ENCODE measurements at regions not wholly inside any gene's neighbourhood (a gene's known extent, or its start where the extent isn't known, plus 50 kb on each side); places are given as distances from the start of the nearest gene placed in this dataset.

- H3K4me3 ChIP-seq (ENCODE audit: low read depth, low read length): no peak overlapping the region
- no peak for DNase-seq
- in situ Hi-C loops (cut with HindIII; ENCODE audit: low pct_ligation_motif_present, low sequenced_read_pairs): no loop called here
- no peaks in the 10 kb centered on the region for H3K27me3 ChIP-seq (replicated peaks)
- H3K27ac ChIP-seq: no peak overlapping the region
- H3K36me3 ChIP-seq (replicated peaks): no peaks in the 10 kb centered on the region
- TF ChIP-seq CTCF (IDR thresholded peaks at IDR 0.05; ENCODE audit: low read depth, low read length, missing control alignments): no peak
These were observed 116.9 kb downstream of the POLR2M start for GRCh38 chr15:57823325-57823882.

DNA sequence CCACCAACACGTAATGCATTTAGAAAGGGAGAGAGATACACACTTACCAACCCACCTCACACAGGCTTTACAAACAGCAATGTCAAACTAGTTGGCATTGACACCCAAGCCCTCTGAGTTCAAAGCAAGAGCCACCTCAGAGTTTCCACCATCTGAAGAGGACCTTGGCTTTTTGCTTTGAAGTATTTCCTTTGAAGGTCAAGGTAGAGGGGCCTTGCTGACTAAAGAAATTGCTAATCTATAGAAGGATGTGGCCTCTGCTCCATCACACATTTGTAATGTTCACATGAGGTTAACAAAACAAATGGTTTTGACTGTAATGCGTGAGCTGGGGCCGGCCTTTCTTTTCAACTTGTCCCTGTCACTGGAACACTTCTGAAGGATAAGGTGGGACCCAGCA, 117.7 kb downstream of the POLR2M start:
- no peak for TF ChIP-seq CTCF (IDR thresholded peaks at IDR 0.05; ENCODE audit: low read depth, low read length, missing control alignments)
- DNase-seq: no peak
- no peak overlapping the region for H3K27ac ChIP-seq
- in situ Hi-C loops (cut with HindIII; ENCODE audit: low pct_ligation_motif_present, low sequenced_read_pairs): no loop called here
- H3K4me3 ChIP-seq (ENCODE audit: low read depth, low read length): no peak overlapping the region
- H3K27me3 ChIP-seq (replicated peaks): no peaks in the 10 kb centered on the region
- no peaks in the 10 kb centered on the region for H3K36me3 ChIP-seq (replicated peaks)

DNA sequence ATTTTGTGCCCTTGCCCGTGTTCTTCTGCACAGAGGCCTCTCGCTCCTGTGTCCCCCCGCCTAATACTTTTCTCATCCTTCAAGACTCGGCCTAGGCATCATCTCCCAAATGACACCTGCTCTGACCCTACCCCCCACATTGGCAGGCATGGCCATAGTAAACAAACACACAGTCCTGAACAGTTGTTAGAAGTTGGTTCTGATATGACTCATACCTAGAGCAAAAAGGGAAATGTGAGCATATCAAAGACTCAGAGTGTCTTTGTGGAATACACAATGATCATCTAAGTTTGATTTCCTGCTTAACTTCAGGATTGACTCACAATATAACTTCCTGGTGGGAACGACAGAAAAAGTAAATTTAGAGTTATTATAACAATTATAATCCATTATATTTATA, 120.5 kb downstream of the POLR2M start:
- Histone ChIP-seq H3K36me3 (replicated peaks) (no peaks in the 10 kb centered on the region), H3K4me3 (ENCODE audit: low read depth, low read length) (no peak overlapping the region), H3K27ac (no peak overlapping the region), H3K27me3 (replicated peaks) (no peaks in the 10 kb centered on the region)
- in situ Hi-C loops (cut with HindIII; ENCODE audit: low pct_ligation_motif_present, low sequenced_read_pairs): no loop called here
- DNase-seq: no peak
- no peak for TF ChIP-seq CTCF (IDR thresholded peaks at IDR 0.05; ENCODE audit: low read depth, low read length, missing control alignments)

DNA sequence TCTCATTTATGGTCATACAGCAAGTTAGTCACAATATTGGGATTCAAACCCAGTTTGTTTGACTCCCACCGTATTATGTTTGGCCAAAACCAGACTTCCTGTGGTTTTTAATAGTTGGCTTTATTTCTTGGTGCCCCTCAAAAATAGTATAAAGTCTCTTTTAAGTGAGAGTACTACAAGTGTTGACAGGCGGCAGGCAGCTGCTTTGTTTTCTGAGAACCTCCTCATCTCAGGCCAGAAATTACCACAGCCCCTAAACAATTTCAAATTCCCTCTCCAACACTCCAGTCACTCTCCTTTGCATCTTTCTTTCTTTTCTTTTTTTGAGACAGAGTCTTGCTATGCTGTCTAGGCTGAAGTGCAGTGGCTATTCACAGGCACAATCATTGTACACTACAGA, 121.5 kb downstream of the POLR2M start:
- in situ Hi-C loops (cut with HindIII; ENCODE audit: low pct_ligation_motif_present, low sequenced_read_pairs): no loop called here
- Histone ChIP-seq H3K36me3 (replicated peaks) (no peaks in the 10 kb centered on the region), H3K27ac (no peak overlapping the region), H3K4me3 (ENCODE audit: low read depth, low read length) (no peak overlapping the region), H3K27me3 (replicated peaks) (no peaks in the 10 kb centered on the region)
- TF ChIP-seq CTCF (IDR thresholded peaks at IDR 0.05; ENCODE audit: low read depth, low read length, missing control alignments): no peak
- DNase-seq: no peak

DNA sequence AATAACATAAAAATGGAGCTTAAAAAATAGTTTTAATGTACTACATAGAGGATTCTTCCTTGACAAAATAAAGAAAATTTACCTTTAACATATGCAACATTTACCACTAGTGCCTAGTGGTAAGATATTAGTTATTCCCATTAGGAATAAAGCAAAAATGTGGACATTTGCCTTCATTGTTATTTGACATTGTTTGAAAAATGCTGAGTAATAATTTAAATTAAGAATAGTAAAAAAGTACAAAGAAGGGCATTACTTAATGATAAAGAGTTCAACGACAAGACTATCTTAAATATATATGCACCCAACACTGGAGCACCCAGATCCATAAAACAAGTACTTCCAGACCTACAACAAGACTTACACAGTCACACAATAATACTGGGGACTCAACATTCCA, 125.7 kb downstream of the POLR2M start:
- Histone ChIP-seq H3K4me3 (ENCODE audit: low read depth, low read length) (no peak overlapping the region), H3K36me3 (replicated peaks) (no peaks in the 10 kb centered on the region), H3K27me3 (replicated peaks) (no peaks in the 10 kb centered on the region), H3K27ac (no peak overlapping the region)
- no peak for DNase-seq
- in situ Hi-C loops (cut with HindIII; ENCODE audit: low pct_ligation_motif_present, low sequenced_read_pairs): no loop called here
- TF ChIP-seq CTCF (IDR thresholded peaks at IDR 0.05; ENCODE audit: low read depth, low read length, missing control alignments): no peak

- in situ Hi-C loops (cut with HindIII; ENCODE audit: low pct_ligation_motif_present, low sequenced_read_pairs): no loop called here
- Histone ChIP-seq H3K27ac (no peak overlapping the region), H3K36me3 (replicated peaks) (no peaks in the 10 kb centered on the region), H3K4me3 (ENCODE audit: low read depth, low read length) (no peak overlapping the region), H3K27me3 (replicated peaks) (no peaks in the 10 kb centered on the region)
- no peak for DNase-seq
- TF ChIP-seq CTCF (IDR thresholded peaks at IDR 0.05; ENCODE audit: low read depth, low read length, missing control alignments): no peak
These were observed 128.6 kb downstream of the POLR2M start for GRCh38 chr15:57835119-57835518.
